RWPE2 (cell line): ENCODE measurements at regions not wholly inside any gene's neighbourhood (a gene's known extent, or its start where the extent isn't known, plus 50 kb on each side); places are given as distances from the start of the nearest gene placed in this dataset.

Experiments used
- ATAC-seq: fragments of 200-7000 bp; cut with Tn5 transposase; 3 replicates; pipeline ENCODE4 v1.9.1; 2021; ENCODE audit warnings: low read depth
- DNase-seq: peaks from one replicate; pipeline ENCODE4 v3.0.0-alpha.2; 2020; ENCODE audit warnings: low spot score
- H3K27ac ChIP-seq: fragments of 450-650 bp; 2 replicates; pipeline ENCODE4 v1.5.1; 2017; ENCODE audit warnings: mild to moderate bottlenecking; ENCODE audit not compliant: poor library complexity, severe bottlenecking
- H3K27me3 ChIP-seq: fragments of 250-450 bp; sonication (Bioruptor Pico); 2 replicates; pipeline ENCODE4 v1.5.1; 2021; ENCODE audit warnings: mild to moderate bottlenecking, moderate library complexity; ENCODE audit not compliant: insufficient read depth, poor library complexity, severe bottlenecking
- H3K36me3 ChIP-seq: fragments of 250-450 bp; sonication (Bioruptor Pico); 2 replicates; pipeline ENCODE4 v1.5.1; 2020; ENCODE audit warnings: low read depth, mild to moderate bottlenecking, moderate library complexity
- H3K4me1 ChIP-seq: fragments of 250-450 bp; sonication (Bioruptor Pico); 2 replicates; pipeline ENCODE4 v1.5.1; 2021; ENCODE audit warnings: mild to moderate bottlenecking, moderate library complexity; ENCODE audit not compliant: insufficient read depth, poor library complexity, severe bottlenecking
- H3K4me3 ChIP-seq: fragments of 250-450 bp; sonication (Bioruptor Pico); 2 replicates; pipeline ENCODE4 v1.5.1; 2021; ENCODE audit warnings: mild to moderate bottlenecking, moderate library complexity; ENCODE audit not compliant: severe bottlenecking
- H3K9me3 ChIP-seq: fragments of 250-450 bp; sonication (Bioruptor Pico); 2 replicates; pipeline ENCODE4 v1.5.1; 2021; ENCODE audit warnings: mild to moderate bottlenecking, moderate library complexity; ENCODE audit not compliant: severe bottlenecking
- TF ChIP-seq, protein P1 (sequence below): fragments of 450-650 bp; IDR thresholded peaks from one replicate; pipeline ENCODE4 v1.5.1; 2017; ENCODE audit warnings: mild to moderate bottlenecking, moderate library complexity; ENCODE audit not compliant: poor library complexity, severe bottlenecking

DNA sequence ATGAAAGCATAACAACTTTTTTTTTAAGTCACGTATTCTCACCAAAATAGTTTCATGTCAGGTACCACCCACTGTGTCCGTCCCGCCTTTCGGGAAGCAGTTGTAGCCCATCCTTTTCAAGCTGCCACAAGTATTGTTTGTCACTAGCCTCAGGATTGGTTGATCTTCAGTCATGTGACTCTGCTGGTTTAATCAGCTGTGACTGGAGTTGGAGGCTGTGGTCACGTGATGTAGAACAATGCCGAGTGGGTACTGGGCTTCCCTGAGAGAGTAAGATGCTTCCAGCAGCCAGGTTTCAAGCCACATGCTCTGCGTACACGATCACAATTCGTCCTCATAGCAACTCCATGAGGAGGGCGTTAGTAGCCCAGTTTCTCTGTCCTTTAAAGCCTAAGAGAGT, 83.0 kb upstream of the WSCD2 start:
- Histone ChIP-seq H3K36me3 (no peaks in the 10 kb centered on the region), H3K27me3 (peaks cover 4% of the 10 kb centered on the region), H3K27ac (no peak overlapping the region), H3K9me3 (no peaks in the 10 kb centered on the region), H3K4me3 (no peak overlapping the region), H3K4me1 (no peaks in the 10 kb centered on the region)
- ATAC-seq, result no peak
- no peak for DNase-seq
- TF ChIP-seq, protein P1, sequence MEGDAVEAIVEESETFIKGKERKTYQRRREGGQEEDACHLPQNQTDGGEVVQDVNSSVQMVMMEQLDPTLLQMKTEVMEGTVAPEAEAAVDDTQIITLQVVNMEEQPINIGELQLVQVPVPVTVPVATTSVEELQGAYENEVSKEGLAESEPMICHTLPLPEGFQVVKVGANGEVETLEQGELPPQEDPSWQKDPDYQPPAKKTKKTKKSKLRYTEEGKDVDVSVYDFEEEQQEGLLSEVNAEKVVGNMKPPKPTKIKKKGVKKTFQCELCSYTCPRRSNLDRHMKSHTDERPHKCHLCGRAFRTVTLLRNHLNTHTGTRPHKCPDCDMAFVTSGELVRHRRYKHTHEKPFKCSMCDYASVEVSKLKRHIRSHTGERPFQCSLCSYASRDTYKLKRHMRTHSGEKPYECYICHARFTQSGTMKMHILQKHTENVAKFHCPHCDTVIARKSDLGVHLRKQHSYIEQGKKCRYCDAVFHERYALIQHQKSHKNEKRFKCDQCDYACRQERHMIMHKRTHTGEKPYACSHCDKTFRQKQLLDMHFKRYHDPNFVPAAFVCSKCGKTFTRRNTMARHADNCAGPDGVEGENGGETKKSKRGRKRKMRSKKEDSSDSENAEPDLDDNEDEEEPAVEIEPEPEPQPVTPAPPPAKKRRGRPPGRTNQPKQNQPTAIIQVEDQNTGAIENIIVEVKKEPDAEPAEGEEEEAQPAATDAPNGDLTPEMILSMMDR, result no peak

DNA sequence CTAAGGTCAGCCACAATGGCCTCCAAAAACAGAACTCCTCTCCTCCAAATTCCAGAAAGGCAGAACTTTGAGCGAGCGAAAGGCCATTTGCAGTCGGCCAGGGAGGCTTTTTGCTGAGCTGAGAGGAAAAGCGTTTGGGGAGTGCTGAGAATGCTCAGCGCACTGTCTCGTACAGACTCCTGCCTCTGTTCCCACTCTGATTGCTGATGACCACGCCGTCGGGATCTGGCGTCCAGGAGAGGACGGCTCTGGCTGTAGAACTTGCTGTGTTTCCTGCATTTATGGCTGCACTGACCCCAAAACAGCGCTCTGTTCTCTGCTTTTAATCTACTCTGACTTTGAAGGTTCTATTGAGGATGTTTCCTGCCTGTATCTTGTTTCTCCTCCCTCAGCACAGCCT, 82.4 kb upstream of the WSCD2 start:
- TF ChIP-seq, protein P1, result no peak
- Histone ChIP-seq H3K36me3 (no peaks in the 10 kb centered on the region), H3K27me3 (peaks cover 4% of the 10 kb centered on the region), H3K27ac (no peak overlapping the region), H3K4me1 (no peaks in the 10 kb centered on the region), H3K4me3 (no peak overlapping the region), H3K9me3 (no peaks in the 10 kb centered on the region)
- ATAC-seq, result no peak
- DNase-seq, result no peak

DNA sequence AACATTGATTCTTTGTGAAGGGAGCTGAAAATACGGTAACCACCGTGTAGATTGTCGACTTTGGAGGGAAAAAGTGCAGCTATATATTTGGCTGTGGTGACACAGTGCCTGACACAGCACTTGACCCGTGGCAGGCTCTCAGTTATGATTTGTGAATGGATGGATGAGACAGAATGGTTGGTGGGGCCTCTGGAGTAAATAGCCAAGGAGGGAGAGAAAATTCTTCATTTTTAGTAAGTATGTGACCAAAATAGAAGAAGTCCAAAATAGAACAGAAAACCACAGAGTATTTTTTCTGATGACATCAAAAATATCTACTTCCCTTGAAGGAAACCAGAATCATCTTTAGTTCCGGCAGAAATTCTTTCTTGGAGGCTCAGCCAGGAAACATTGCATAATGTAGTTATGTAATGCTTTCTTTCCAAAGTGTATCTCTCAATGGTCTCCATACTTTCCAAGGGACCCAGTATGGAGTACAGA, 82.0 kb upstream of the WSCD2 start:
- no peaks in the 10 kb centered on the region for H3K36me3 ChIP-seq
- H3K27me3 ChIP-seq, result peaks cover 4% of the 10 kb centered on the region
- H3K4me3 ChIP-seq, result no peak overlapping the region
- no peak for DNase-seq
- TF ChIP-seq, protein P1, result no peak
- no peak for ATAC-seq
- H3K4me1 ChIP-seq, result no peaks in the 10 kb centered on the region
- H3K9me3 ChIP-seq, result no peaks in the 10 kb centered on the region
- H3K27ac ChIP-seq, result no peak overlapping the region

DNA sequence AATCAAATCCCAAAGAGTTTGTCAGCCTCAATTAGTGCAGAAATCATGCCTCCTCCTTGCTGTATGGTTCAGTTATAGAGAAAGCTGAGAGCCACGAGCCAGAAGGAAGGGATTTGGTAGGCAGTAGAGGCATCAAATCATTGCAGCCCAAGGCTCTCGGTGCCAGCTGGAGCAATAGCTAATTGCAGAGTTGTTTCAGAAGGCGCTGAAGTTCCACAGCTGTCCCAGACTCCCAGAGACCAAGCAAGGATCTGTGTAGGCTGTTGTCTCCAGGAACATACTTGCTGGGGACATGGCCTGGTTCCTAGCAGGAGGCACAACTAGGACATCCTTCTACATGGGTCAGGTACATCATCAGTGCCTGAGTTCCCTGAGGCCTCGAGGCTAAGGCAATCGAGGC, 80.4 kb upstream of the WSCD2 start:
- Histone ChIP-seq H3K4me3 (no peak overlapping the region), H3K27ac (no peak overlapping the region), H3K27me3 (peaks cover 6% of the 10 kb centered on the region), H3K4me1 (no peaks in the 10 kb centered on the region), H3K9me3 (no peaks in the 10 kb centered on the region), H3K36me3 (no peaks in the 10 kb centered on the region)
- no peak for ATAC-seq
- DNase-seq, result no peak
- TF ChIP-seq, protein P1, result no peak

DNA sequence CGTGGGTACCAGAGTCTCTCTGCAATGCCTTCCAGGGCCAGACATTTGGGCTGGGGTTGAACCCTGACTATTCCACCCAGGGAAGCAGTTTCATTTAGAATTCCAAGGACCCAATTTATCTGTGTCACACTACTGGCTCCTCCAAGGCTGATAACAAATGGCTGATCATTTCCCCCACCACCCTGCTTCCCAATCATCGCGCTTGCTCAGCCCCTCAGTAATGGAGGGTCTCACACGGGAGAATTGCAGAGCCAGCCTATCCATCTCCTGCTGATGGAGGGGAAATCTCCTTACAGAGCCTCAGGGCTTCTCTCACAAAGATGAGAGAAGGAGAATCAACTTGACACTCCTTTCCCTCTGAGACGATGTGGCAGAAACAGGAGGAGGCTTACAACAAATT, 78.4 kb upstream of the WSCD2 start:
- no peak for ATAC-seq
- DNase-seq, result no peak
- Histone ChIP-seq H3K4me3 (no peak overlapping the region), H3K27ac (no peak overlapping the region), H3K27me3 (peaks cover 2% of the 10 kb centered on the region), H3K36me3 (no peaks in the 10 kb centered on the region), H3K9me3 (no peaks in the 10 kb centered on the region), H3K4me1 (no peaks in the 10 kb centered on the region)
- TF ChIP-seq, protein P1, result no peak
